ENCODE measurements at regions not wholly inside any gene's neighbourhood (a gene's known extent, or its start where the extent isn't known, plus 50 kb on each side); places are given as distances from the start of the nearest gene placed in this dataset.
"Not testable (repeated sequence)": the region's sequence is repeated elsewhere in the genome, so short reads cannot be mapped to it uniquely, and the experiment has no call there.

GRCh38 chr14:105679959-105680735 lies 153.8 kb downstream of the TMEM121 start:
- DNase-seq (ENCODE audit: low spot score): not testable (repeated sequence)

GRCh38 chr14:105680736-105681098 lies 154.3 kb downstream of the TMEM121 start:
- DNase-seq (ENCODE audit: low spot score): not testable (repeated sequence)

- not testable (repeated sequence) for DNase-seq (ENCODE audit: low spot score)
Observed at GRCh38 chr14:105681606-105682185, 155.3 kb downstream of the TMEM121 start.

- DNase-seq (ENCODE audit: low spot score): not testable (repeated sequence)
Observed at GRCh38 chr14:105682442-105682841, 156.1 kb downstream of the TMEM121 start.

GRCh38 chr14:105682956-105683570 lies 156.7 kb downstream of the TMEM121 start:
- no peak for DNase-seq (ENCODE audit: low spot score)

- not testable (repeated sequence) for DNase-seq (ENCODE audit: low spot score)
Observed at GRCh38 chr14:105684056-105684455, 157.7 kb downstream of the TMEM121 start.

GRCh38 chr14:105684597-105684996 lies 158.2 kb downstream of the TMEM121 start:
- peak; percentile 4 for DNase-seq (ENCODE audit: low spot score)

GRCh38 chr14:105685003-105685402 lies 158.6 kb downstream of the TMEM121 start:
- DNase-seq (ENCODE audit: low spot score): no peak

- DNase-seq (ENCODE audit: low spot score): not testable (repeated sequence)
Observed at GRCh38 chr14:105685605-105686004, 159.2 kb downstream of the TMEM121 start.

GRCh38 chr14:105686050-105686449 lies 159.7 kb downstream of the TMEM121 start:
- not testable (repeated sequence) for DNase-seq (ENCODE audit: low spot score)

- DNase-seq (ENCODE audit: low spot score): peak; percentile 5
Observed at GRCh38 chr14:105686462-105687170, 160.2 kb downstream of the TMEM121 start.

GRCh38 chr14:105687171-105688022 lies 161.0 kb downstream of the TMEM121 start:
- DNase-seq (ENCODE audit: low spot score): peak; percentile 36

- DNase-seq (ENCODE audit: low spot score): not testable (repeated sequence)
Observed at GRCh38 chr14:105688023-105688351, 161.6 kb downstream of the TMEM121 start.

GRCh38 chr14:105688664-105689221 lies 162.4 kb downstream of the TMEM121 start:
- DNase-seq (ENCODE audit: low spot score): not testable (repeated sequence)

GRCh38 chr14:105689722-105690121 lies 163.3 kb downstream of the TMEM121 start:
- no peak for DNase-seq (ENCODE audit: low spot score)

- DNase-seq (ENCODE audit: low spot score): peak; percentile 32
Observed at GRCh38 chr14:105690671-105691070, 164.3 kb downstream of the TMEM121 start.

GRCh38 chr14:105691321-105692109 lies 165.1 kb downstream of the TMEM121 start:
- DNase-seq (ENCODE audit: low spot score): peak; percentile 22

- not testable (repeated sequence) for DNase-seq (ENCODE audit: low spot score)
Observed at GRCh38 chr14:105692110-105692685, 165.8 kb downstream of the TMEM121 start.

- no peak for DNase-seq (ENCODE audit: low spot score)
Observed at GRCh38 chr14:105694961-105695360, 168.6 kb downstream of the TMEM121 start.

GRCh38 chr14:105696388-105696787 lies 170.0 kb downstream of the TMEM121 start:
- not testable (repeated sequence) for DNase-seq (ENCODE audit: low spot score)
